HFF-Myc (cell line): ENCODE measurements at regions not wholly inside any gene's neighbourhood (a gene's known extent, or its start where the extent isn't known, plus 50 kb on each side); places are given as distances from the start of the nearest gene placed in this dataset.

Experiments used
- DNase-seq: peaks from one replicate; pipeline ENCODE4 v3.0.0-alpha.2; 2011; ENCODE audit warnings: low read depth; ENCODE audit errors: extremely low read depth
- H3K4me3 ChIP-seq: replicated peaks from 2 replicates; pipeline ENCODE4 v1.5.1; 2011; ENCODE audit warnings: low read depth, mild to moderate bottlenecking, control low read depth, low read length
- TF ChIP-seq, protein P1 (sequence below): IDR thresholded peaks from 2 replicates; pipeline ENCODE4 v1.5.1; 2012; ENCODE audit warnings: mild to moderate bottlenecking, low read depth, low read length, control low read depth; ENCODE audit errors: missing control alignments

DNA sequence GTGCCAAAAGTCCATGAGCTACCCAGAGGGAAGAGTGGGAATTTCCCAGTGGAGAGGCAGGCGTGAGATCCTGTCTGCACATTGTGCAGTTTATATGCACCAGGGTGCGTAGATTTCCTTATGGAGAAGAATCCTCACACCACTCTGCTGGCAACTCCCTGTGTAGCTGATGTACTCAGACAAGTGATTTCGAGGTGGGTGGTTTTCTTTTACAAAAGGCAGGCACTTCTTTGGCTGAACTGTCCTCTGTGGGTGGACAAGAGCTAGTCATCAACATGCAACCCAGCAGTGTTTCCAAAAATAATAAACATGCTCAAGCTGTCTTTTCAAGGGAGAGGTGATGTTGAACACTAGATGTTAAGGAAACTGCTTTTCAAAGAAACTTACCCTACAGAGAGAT, 121.7 kb upstream of the NXT1 start:
- no peak for DNase-seq
- TF ChIP-seq, protein P1, sequence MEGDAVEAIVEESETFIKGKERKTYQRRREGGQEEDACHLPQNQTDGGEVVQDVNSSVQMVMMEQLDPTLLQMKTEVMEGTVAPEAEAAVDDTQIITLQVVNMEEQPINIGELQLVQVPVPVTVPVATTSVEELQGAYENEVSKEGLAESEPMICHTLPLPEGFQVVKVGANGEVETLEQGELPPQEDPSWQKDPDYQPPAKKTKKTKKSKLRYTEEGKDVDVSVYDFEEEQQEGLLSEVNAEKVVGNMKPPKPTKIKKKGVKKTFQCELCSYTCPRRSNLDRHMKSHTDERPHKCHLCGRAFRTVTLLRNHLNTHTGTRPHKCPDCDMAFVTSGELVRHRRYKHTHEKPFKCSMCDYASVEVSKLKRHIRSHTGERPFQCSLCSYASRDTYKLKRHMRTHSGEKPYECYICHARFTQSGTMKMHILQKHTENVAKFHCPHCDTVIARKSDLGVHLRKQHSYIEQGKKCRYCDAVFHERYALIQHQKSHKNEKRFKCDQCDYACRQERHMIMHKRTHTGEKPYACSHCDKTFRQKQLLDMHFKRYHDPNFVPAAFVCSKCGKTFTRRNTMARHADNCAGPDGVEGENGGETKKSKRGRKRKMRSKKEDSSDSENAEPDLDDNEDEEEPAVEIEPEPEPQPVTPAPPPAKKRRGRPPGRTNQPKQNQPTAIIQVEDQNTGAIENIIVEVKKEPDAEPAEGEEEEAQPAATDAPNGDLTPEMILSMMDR: no peak
- H3K4me3 ChIP-seq: no peak overlapping the region

DNA sequence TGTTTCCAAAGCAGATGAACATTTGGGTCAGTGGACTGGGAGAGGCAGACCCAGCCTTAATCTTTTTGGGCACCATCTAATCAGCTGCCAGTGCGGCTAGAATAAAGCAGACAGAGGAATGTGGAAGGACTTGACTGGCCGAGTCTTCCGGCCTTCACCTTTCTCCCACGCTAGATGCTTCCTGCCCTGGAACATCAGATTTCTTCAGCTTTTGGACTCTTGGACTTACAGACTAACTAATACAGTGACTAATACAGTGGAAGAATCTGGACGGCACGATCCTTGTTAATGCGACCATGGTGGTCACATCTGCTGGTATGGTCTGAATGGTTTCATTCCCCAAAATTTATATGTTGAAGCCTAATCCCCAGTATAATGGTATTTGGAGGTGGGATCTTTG, 122.6 kb upstream of the NXT1 start:
- no peak overlapping the region for H3K4me3 ChIP-seq
- no peak for DNase-seq
- TF ChIP-seq, protein P1: no peak

DNA sequence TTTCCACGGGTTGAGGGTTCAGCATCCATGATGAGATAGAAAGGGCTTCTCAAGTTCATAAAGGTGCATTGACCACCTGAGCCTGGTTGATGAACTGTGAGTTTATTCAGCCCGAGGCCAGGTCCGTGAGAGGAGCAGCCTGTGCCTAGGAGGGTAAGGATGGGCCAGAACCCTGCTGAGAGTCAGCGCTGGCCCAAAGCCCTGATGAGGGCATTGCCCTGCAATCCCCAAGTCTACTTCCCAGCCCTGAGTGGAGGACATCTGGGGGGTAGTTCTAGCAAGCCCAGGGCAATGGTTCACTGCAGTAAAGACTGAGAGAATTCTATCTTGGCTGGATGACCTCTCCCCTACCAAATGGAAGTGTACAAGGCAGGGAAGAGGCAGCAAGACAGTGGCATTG, 123.3 kb upstream of the NXT1 start:
- H3K4me3 ChIP-seq: no peak overlapping the region
- TF ChIP-seq, protein P1: no peak
- no peak for DNase-seq

DNA sequence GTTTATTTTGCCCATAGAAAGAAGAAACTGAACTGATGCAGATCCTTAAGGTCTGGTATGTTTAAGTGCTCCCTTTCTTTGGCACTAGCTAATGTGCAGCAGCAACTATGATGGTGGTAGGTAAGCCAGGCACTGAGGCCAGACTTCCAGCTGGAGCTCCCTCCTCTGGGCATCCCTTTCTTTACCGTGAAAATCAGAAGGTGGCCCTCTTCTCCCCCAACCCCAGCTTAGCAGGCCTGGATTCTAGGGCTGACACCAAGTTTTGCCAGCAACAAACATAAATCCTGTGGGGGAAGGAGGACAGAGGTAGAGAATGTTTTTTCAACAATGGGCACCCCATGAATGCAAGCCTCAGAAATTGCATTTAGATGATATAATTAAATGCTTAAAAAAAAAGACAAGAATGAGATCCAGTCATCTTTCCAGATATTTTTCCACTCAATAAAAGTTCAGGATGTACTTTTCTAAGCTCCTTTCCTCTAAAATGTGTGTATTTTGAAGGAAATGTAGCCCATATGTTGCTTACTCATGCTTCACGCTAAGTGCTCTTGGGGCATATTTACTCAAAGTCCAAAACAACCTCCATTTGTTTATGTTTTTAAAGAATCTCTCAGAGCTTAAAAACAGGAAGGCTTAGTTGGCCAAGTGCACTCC, 123.9 kb upstream of the NXT1 start:
- TF ChIP-seq, protein P1: no peak
- no peak overlapping the region for H3K4me3 ChIP-seq
- DNase-seq: no peak

DNA sequence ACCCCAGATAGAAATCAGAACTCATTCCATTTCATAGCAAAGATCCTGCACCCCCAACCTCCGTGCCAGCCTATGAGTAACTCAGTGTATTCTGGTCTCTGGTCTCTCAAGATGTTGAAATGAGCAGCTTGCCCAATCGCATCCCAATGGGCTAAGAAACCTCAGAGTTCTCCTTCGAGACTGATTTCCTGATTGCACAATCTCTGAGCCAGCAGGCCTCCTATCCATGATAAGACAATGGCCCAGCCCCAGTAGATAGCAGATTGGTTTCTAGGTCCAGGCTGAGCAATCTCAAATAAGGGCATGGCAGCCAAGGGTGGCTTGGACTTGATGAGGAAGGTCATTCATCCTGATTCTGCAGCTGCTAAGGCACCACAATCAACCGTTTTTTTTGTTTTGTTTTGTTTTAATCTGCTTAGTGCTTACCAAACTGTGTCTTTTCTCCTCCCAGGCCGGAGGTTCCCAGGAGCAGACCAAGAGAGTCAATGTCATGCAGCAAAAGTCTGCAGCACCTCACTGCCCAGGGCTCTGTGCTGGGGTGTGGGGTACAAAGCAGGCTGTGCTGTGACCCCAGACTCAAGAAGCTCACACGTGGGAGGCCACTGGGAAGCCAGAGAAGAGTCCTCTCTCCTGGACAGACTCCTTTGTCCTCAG, 125.1 kb upstream of the NXT1 start:
- TF ChIP-seq, protein P1: no peak
- H3K4me3 ChIP-seq: no peak overlapping the region
- DNase-seq: no peak

DNA sequence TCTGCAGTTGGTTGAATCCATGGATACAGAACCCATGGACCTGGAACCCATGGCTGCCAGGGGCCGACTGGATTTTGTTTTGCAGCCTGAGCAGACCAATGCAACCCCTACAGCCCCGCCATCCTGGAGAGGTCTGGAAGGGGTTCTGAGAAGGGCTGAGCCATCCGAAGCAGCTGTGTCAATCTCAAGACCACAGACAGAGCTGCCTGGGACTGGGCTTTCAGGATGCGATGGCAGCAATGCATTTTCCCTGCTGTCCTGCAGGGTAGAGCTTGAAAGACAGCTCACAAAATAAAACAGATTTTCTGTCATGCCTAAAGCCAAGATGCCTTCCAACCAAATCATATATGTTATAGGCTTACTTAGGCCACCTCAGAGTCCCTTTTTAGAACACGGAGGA, 125.8 kb upstream of the NXT1 start:
- no peak for DNase-seq
- H3K4me3 ChIP-seq: no peak overlapping the region
- TF ChIP-seq, protein P1: no peak
